Gastroesophageal sphincter (tissue), 4 donors: ENCODE measurements at regions not wholly inside any gene's neighbourhood (a gene's known extent, or its start where the extent isn't known, plus 50 kb on each side); places are given as distances from the start of the nearest gene placed in this dataset.

Experiments
- ATAC-seq: fragments of 150-250 bp; one replicate; pipeline ENCODE4 v1.9.1; 2016; ENCODE audit warnings: mild to moderate bottlenecking, moderate library complexity
- H3K27ac ChIP-seq, 4 donors: fragments of 200-600 bp; sonication (generic) in 3 of 4; 1 replicate in 3 of 4; 2 replicates in 1 of 4; pipeline ENCODE4 v1.5.1; 2016 to 2019
- H3K27me3 ChIP-seq: fragments of 200-600 bp; sonication (generic); one replicate; pipeline ENCODE4 v1.5.1; 2019
- H3K36me3 ChIP-seq, 2 donors: fragments of 200-600 bp; sonication (generic); one replicate each; pipeline ENCODE4 v1.5.1; 2019; ENCODE audit warnings: control low read depth in 1 of 2
- H3K4me1 ChIP-seq, 3 donors: fragments of 200-600 bp; sonication (generic); 1 replicate in 2 of 3; 2 replicates in 1 of 3; pipeline ENCODE4 v1.5.1; 2016 to 2019; ENCODE audit warnings: control low read depth in 2 of 3
- H3K4me3 ChIP-seq, 2 donors: fragments of 200-600 bp; sonication (generic); one replicate each; pipeline ENCODE4 v1.5.1; 2019; ENCODE audit warnings: mild to moderate bottlenecking in 1 of 2, moderate library complexity in 1 of 2
- H3K9me3 ChIP-seq, 3 donors: fragments of 200-600 bp; sonication (generic); one replicate each; pipeline ENCODE4 v1.5.1; 2017 to 2019; ENCODE audit warnings: control low read depth in 2 of 3
- CTCF ChIP-seq, 4 experiments: fragments of 200-600 bp in 2 of 4; fragments of 450-650 bp in 2 of 4; sonication (generic) in 1 of 4; IDR thresholded peaks; one replicate each; pipeline ENCODE4 v1.5.1; 2017 to 2019; ENCODE audit warnings: antibody characterized with exemption in 4 of 4, mild to moderate bottlenecking in 2 of 4, moderate library complexity in 2 of 4
- EP300 ChIP-seq: sonication (generic); formaldehyde crosslinking; IDR thresholded peaks from one replicate; pipeline ENCODE4 v1.6.1; 2017; ENCODE audit warnings: antibody characterized with exemption, mild to moderate bottlenecking
- POLR2A ChIP-seq, 2 donors: fragments of 450-650 bp; IDR thresholded peaks; one replicate each; pipeline ENCODE4 v1.6.1; 2017; ENCODE audit warnings: antibody characterized with exemption in 2 of 2, mild to moderate bottlenecking in 2 of 2, moderate library complexity in 1 of 2
- POLR2AphosphoS5 ChIP-seq: sonication (generic); formaldehyde crosslinking; IDR thresholded peaks from one replicate; pipeline ENCODE4 v1.6.1; 2017; ENCODE audit warnings: antibody characterized with exemption
- WGBS, 2 donors: methylation state at CpG; one replicate each; pipeline ENCODE4 v1.1.5; 2018; ENCODE audit warnings: low coverage in 1 of 2; 5-methylcytosine and 5-hydroxymethylcytosine counted together

GRCh38 chrX:36787752-36788151 is 220.4 kb upstream of the FAM47C start:
- WGBS, 2 donors, result 40 to 67% methylated on average over 1 to 2 of the region's 2 CpGs
- Histone ChIP-seq H3K4me1 (no peaks in the 10 kb centered on the region), H3K9me3 (no peaks in the 10 kb centered on the region), H3K27me3 (no peaks in the 10 kb centered on the region), H3K36me3 (no peaks in the 10 kb centered on the region), H3K27ac (no peak overlapping the region), H3K4me3 (no peak overlapping the region)
- no peak for ATAC-seq
- TF ChIP-seq CTCF (IDR thresholded peaks at IDR 0.05) (no peak), POLR2A (IDR thresholded peaks at IDR 0.05) (no peak), POLR2AphosphoS5 (no peak), EP300 (no peak)

- TF ChIP-seq POLR2A (IDR thresholded peaks at IDR 0.05) (no peak), CTCF (IDR thresholded peaks at IDR 0.05) (no peak), EP300 (no peak), POLR2AphosphoS5 (no peak)
- H3K27me3 ChIP-seq, result no peaks in the 10 kb centered on the region
- no peaks in the 10 kb centered on the region for H3K36me3 ChIP-seq
- no peaks in the 10 kb centered on the region for H3K4me1 ChIP-seq
- ATAC-seq, result no peak
- no peaks in the 10 kb centered on the region for H3K9me3 ChIP-seq
- H3K4me3 ChIP-seq, result no peak overlapping the region
- H3K27ac ChIP-seq, result no peak overlapping the region
- WGBS, 2 donors, result 60 to 74% methylated on average over 1 to 3 of the region's 4 CpGs
Measured at GRCh38 chrX:36803151-36803550, 205.0 kb upstream of the FAM47C start.

- H3K27me3 ChIP-seq, result no peaks in the 10 kb centered on the region
- TF ChIP-seq CTCF (IDR thresholded peaks at IDR 0.05) (no peak), POLR2AphosphoS5 (no peak), POLR2A (IDR thresholded peaks at IDR 0.05) (no peak), EP300 (no peak)
- H3K27ac ChIP-seq, result no peak overlapping the region
- H3K4me1 ChIP-seq, result no peaks in the 10 kb centered on the region
- WGBS, 2 donors, result 37 to 38% methylated on average over 3 to 6 of the region's 6 CpGs
- H3K36me3 ChIP-seq, result no peaks in the 10 kb centered on the region
- ATAC-seq, result no peak
- H3K4me3 ChIP-seq, result no peak overlapping the region
- H3K9me3 ChIP-seq, result no peaks in the 10 kb centered on the region
Measured at GRCh38 chrX:36804066-36804465, 204.1 kb upstream of the FAM47C start.

- no peak for TF ChIP-seq POLR2AphosphoS5
- no peak for TF ChIP-seq POLR2A (IDR thresholded peaks at IDR 0.05)
- WGBS, 2 donors, result 78 to 90% methylated on average over 3 of the region's 3 CpGs
- no peaks in the 10 kb centered on the region for H3K9me3 ChIP-seq
- no peaks in the 10 kb centered on the region for H3K4me1 ChIP-seq
- H3K36me3 ChIP-seq, result no peaks in the 10 kb centered on the region
- H3K27ac ChIP-seq, result no peak overlapping the region
- no peaks in the 10 kb centered on the region for H3K27me3 ChIP-seq
- ATAC-seq, result no peak
- no peak overlapping the region for H3K4me3 ChIP-seq
Measured at GRCh38 chrX:36844857-36845256, 163.3 kb upstream of the FAM47C start.

- Histone ChIP-seq H3K27ac (no peak overlapping the region), H3K4me3 (no peak overlapping the region), H3K36me3 (no peaks in the 10 kb centered on the region), H3K9me3 (no peaks in the 10 kb centered on the region), H3K27me3 (no peaks in the 10 kb centered on the region), H3K4me1 (no peaks in the 10 kb centered on the region)
- whole genome bisulfite sequencing, 2 donors, result 32 to 48% methylated on average over 3 to 4 of the region's 4 CpGs
- ATAC-seq, result no peak
- TF ChIP-seq POLR2AphosphoS5 (no peak), EP300 (no peak), CTCF (IDR thresholded peaks at IDR 0.05) (no peak), POLR2A (IDR thresholded peaks at IDR 0.05) (no peak)
Measured at GRCh38 chrX:36847496-36847895, 160.7 kb upstream of the FAM47C start.
